Uterus (tissue), 3 donors: ENCODE measurements at regions not wholly inside any gene's neighbourhood (a gene's known extent, or its start where the extent isn't known, plus 50 kb on each side); places are given as distances from the start of the nearest gene placed in this dataset.

Experiments used
- DNase-seq, 2 donors: peaks; one replicate each; pipeline ENCODE4 v3.0.0-alpha.2; 2019 to 2020
- H3K27ac ChIP-seq, 2 donors: fragments of 200-600 bp; sonication (generic); 1 replicate in 1 of 2; 2 replicates in 1 of 2; pipeline ENCODE4 v1.5.1; 2016 to 2018
- H3K27me3 ChIP-seq, 2 donors: fragments of 200-600 bp; sonication (generic); one replicate each; pipeline ENCODE4 v1.5.1; 2018 to 2019; ENCODE audit warnings: control low read depth in 1 of 2
- H3K36me3 ChIP-seq, 2 donors: fragments of 200-600 bp; sonication (generic); one replicate each; pipeline ENCODE4 v1.5.1; 2019; ENCODE audit warnings: control low read depth in 1 of 2
- H3K4me1 ChIP-seq, 2 donors: fragments of 200-600 bp; sonication (generic); one replicate each; pipeline ENCODE4 v1.5.1; 2018 to 2019; ENCODE audit warnings: control low read depth in 1 of 2
- H3K4me3 ChIP-seq, 2 donors: fragments of 200-600 bp; sonication (generic); 1 replicate in 1 of 2; 2 replicates in 1 of 2; pipeline ENCODE4 v1.5.1; 2018 to 2019; ENCODE audit warnings: mild to moderate bottlenecking in 1 of 2
- H3K9me3 ChIP-seq, 2 donors: fragments of 200-600 bp; sonication (generic); one replicate each; pipeline ENCODE4 v1.5.1; 2019; ENCODE audit warnings: control low read depth in 1 of 2
- CTCF ChIP-seq, 4 experiments: fragments of 200-600 bp in 2 of 4; fragments of 450-650 bp in 2 of 4; sonication (generic) in 2 of 4; IDR thresholded peaks; one replicate each; pipeline ENCODE4 v1.5.1; 2016 to 2019; ENCODE audit warnings: antibody characterized with exemption in 4 of 4, mild to moderate bottlenecking in 2 of 4, moderate library complexity in 1 of 4
- POLR2A ChIP-seq, 2 donors: fragments of 450-650 bp; IDR thresholded peaks; one replicate each; pipeline ENCODE4 v1.6.1; 2016; ENCODE audit warnings: antibody characterized with exemption in 2 of 2, mild to moderate bottlenecking in 1 of 2, moderate library complexity in 1 of 2
- intact Hi-C: fragments of 100-400 bp; cut with DNase I; formaldehyde crosslinking; loops from one replicate; pipeline ENCODE4 v1.15.1; 2023; ENCODE audit warnings: low total_unique reads
- donor health status: DM: yes; HTN: yes; CAD: no.

DNA sequence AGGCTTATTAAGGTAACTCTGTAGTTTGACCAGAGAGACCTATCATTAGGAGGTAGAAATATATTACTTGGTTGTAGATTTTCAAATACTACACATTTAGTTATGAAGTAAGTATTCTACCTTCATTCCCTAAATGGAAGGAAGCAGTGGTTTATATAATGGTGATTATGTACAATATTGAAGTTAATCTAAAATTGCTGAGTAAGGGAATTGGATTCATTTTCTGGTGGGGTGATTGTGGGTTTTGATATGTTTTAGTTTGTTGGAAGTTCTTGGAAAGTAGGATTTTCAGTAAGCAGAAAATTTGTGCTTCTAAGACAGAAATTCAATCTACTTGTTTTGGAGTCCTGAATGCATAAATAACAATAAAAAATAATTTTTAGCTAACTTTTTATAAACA is 1830.9 kb upstream of the ADGRL3 start:
- H3K27me3 ChIP-seq = no peaks in the 10 kb centered on the region
- no peaks in the 10 kb centered on the region for H3K9me3 ChIP-seq
- H3K27ac ChIP-seq = no peak overlapping the region
- H3K4me1 ChIP-seq = no peaks in the 10 kb centered on the region
- H3K36me3 ChIP-seq = no peaks in the 10 kb centered on the region
- DNase-seq = no peak
- intact Hi-C loops = no loop called here
- TF ChIP-seq POLR2A (IDR thresholded peaks at IDR 0.05) = no peak
- TF ChIP-seq CTCF (IDR thresholded peaks at IDR 0.05) = no peak
- H3K4me3 ChIP-seq = no peak overlapping the region

- no peaks in the 10 kb centered on the region for H3K9me3 ChIP-seq
- DNase-seq = no peak
- H3K27ac ChIP-seq = no peak overlapping the region
- no peaks in the 10 kb centered on the region for H3K36me3 ChIP-seq
- no peaks in the 10 kb centered on the region for H3K27me3 ChIP-seq
- TF ChIP-seq POLR2A (IDR thresholded peaks at IDR 0.05) (no peak), CTCF (IDR thresholded peaks at IDR 0.05) (no peak)
- no peak overlapping the region for H3K4me3 ChIP-seq
- intact Hi-C loops = no loop called here
- no peaks in the 10 kb centered on the region for H3K4me1 ChIP-seq
Measured at GRCh38 chr4:59374416-59374815, 1825.7 kb upstream of the ADGRL3 start.

GRCh38 chr4:59380841-59381366 is 1819.2 kb upstream of the ADGRL3 start:
- H3K4me3 ChIP-seq = no peak overlapping the region
- DNase-seq = no peak
- H3K27me3 ChIP-seq = no peaks in the 10 kb centered on the region
- no peaks in the 10 kb centered on the region for H3K36me3 ChIP-seq
- no peaks in the 10 kb centered on the region for H3K9me3 ChIP-seq
- TF ChIP-seq CTCF (IDR thresholded peaks at IDR 0.05) (no peak), POLR2A (IDR thresholded peaks at IDR 0.05) (no peak)
- intact Hi-C loops = no loop called here
- no peak overlapping the region for H3K27ac ChIP-seq
- no peaks in the 10 kb centered on the region for H3K4me1 ChIP-seq

GRCh38 chr4:59381591-59381990 is 1818.5 kb upstream of the ADGRL3 start:
- H3K27ac ChIP-seq = no peak overlapping the region
- no peak for DNase-seq
- H3K27me3 ChIP-seq = no peaks in the 10 kb centered on the region
- no peaks in the 10 kb centered on the region for H3K36me3 ChIP-seq
- TF ChIP-seq POLR2A (IDR thresholded peaks at IDR 0.05) (no peak), CTCF (IDR thresholded peaks at IDR 0.05) (no peak)
- intact Hi-C loops = no loop called here
- H3K9me3 ChIP-seq = no peaks in the 10 kb centered on the region
- H3K4me3 ChIP-seq = no peak overlapping the region
- H3K4me1 ChIP-seq = no peaks in the 10 kb centered on the region

GRCh38 chr4:59387759-59388758 is 1812.1 kb upstream of the ADGRL3 start:
- H3K27me3 ChIP-seq = no peaks in the 10 kb centered on the region
- DNase-seq = no peak
- intact Hi-C loops = no loop called here
- H3K36me3 ChIP-seq = no peaks in the 10 kb centered on the region
- H3K27ac ChIP-seq = no peak overlapping the region
- no peak overlapping the region for H3K4me3 ChIP-seq
- TF ChIP-seq POLR2A (IDR thresholded peaks at IDR 0.05) (no peak), CTCF (IDR thresholded peaks at IDR 0.05) (no peak)
- no peaks in the 10 kb centered on the region for H3K9me3 ChIP-seq
- no peaks in the 10 kb centered on the region for H3K4me1 ChIP-seq
